Testis (tissue), 2 donors: ENCODE measurements at regions not wholly inside any gene's neighbourhood (a gene's known extent, or its start where the extent isn't known, plus 50 kb on each side); places are given as distances from the start of the nearest gene placed in this dataset.
"Not testable (repeated sequence)": the region's sequence is repeated elsewhere in the genome, so short reads cannot be mapped to it uniquely, and the experiment has no call there.

ENCODE experiments used
- POLR2A ChIP-seq: fragments of 450-650 bp; IDR thresholded peaks from one replicate; pipeline ENCODE4 v1.6.1; 2017; ENCODE audit warnings: antibody characterized with exemption, mild to moderate bottlenecking, moderate library complexity
- TF ChIP-seq, protein P1 (sequence below), 3 experiments: fragments of 450-650 bp in 2 of 3; fragments of 200-600 bp in 1 of 3; sonication (generic) in 1 of 3; IDR thresholded peaks; one replicate each; pipeline ENCODE4 v1.5.1; 2016 to 2019; ENCODE audit warnings: antibody characterized with exemption in 3 of 3, mild to moderate bottlenecking in 2 of 3, moderate library complexity in 1 of 3

DNA sequence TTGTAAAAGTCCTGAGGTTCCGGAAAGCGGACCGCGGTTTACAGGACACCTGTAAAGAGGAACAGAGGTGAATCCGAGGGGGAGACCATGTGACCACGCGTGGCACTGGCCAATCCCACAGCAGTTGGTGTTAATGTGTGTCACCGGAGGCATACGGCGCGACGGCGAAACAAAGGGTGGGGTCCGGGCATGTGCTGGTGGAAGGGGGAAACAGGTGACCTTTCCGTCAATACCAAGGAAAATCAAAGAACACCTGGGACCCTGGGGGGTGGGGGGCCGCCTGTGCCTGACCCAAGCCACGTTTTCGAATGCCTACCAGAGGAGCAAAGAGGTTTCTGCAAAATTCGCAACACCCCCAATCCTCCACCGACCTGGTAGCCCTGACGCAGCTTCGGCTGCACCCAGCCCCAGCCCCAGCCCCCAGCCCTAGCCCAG is 482.3 kb downstream of the SPATA31A7 start:
- TF ChIP-seq, protein P1, sequence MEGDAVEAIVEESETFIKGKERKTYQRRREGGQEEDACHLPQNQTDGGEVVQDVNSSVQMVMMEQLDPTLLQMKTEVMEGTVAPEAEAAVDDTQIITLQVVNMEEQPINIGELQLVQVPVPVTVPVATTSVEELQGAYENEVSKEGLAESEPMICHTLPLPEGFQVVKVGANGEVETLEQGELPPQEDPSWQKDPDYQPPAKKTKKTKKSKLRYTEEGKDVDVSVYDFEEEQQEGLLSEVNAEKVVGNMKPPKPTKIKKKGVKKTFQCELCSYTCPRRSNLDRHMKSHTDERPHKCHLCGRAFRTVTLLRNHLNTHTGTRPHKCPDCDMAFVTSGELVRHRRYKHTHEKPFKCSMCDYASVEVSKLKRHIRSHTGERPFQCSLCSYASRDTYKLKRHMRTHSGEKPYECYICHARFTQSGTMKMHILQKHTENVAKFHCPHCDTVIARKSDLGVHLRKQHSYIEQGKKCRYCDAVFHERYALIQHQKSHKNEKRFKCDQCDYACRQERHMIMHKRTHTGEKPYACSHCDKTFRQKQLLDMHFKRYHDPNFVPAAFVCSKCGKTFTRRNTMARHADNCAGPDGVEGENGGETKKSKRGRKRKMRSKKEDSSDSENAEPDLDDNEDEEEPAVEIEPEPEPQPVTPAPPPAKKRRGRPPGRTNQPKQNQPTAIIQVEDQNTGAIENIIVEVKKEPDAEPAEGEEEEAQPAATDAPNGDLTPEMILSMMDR (IDR thresholded peaks at IDR 0.05) = not testable (repeated sequence)
- not testable (repeated sequence) for TF ChIP-seq POLR2A
